ENCODE measurements at regions not wholly inside any gene's neighbourhood (a gene's known extent, or its start where the extent isn't known, plus 50 kb on each side); places are given as distances from the start of the nearest gene placed in this dataset.

GRCh38 chr10:47158116-47159071 lies 141.6 kb upstream of the GDF10 start:
- DNase-seq, result no peak
- H3K9me3 ChIP-seq (ENCODE audit: control extremely low read depth in 1 of 3, control insufficient read depth in 2 of 3, insufficient read depth in 1 of 3, low read length in 2 of 3), result peaks cover 3 to 5% (median 4%) of the 10 kb centered on the region in 3 donors
- no peaks in the 10 kb centered on the region for H3K79me2 ChIP-seq (ENCODE audit: control insufficient read depth, insufficient read depth, low read length)
- Mint-ChIP-seq H3K9me3 (ENCODE audit: insufficient read depth) (peaks cover 9% of the 10 kb centered on the region), H3K27ac (no peak overlapping the region), H3K4me1 (no peaks in the 10 kb centered on the region), H3K4me3 (no peak overlapping the region), H3K27me3 (peaks cover 31% of the 10 kb centered on the region)
- no peak overlapping the region for H2AFZ ChIP-seq (ENCODE audit: insufficient read depth, low read depth, low read length, poor library complexity, severe bottlenecking)
- no peak for ATAC-seq (ENCODE audit: low read depth)
- H3K27me3 ChIP-seq (replicated peaks in 1 of 4; ENCODE audit: control extremely low read depth in 1 of 4, control insufficient read depth in 3 of 4, insufficient read depth in 4 of 4, low read length in 3 of 4), result no peaks in the 10 kb centered on the region
- WGBS (ENCODE audit: insufficient coverage), result 96% methylated on average over 8 of the region's 10 CpGs
- no peaks in the 10 kb centered on the region for H3K36me3 ChIP-seq (replicated peaks in 1 of 2; ENCODE audit: control extremely low read depth in 1 of 2, control insufficient read depth in 1 of 2, extremely low read depth in 1 of 2, insufficient read depth in 2 of 2, low read length in 1 of 2)
- H4K20me1 ChIP-seq (ENCODE audit: control insufficient read depth, insufficient read depth, low read length, poor library complexity, severe bottlenecking), result no peaks in the 10 kb centered on the region
- H3K4me2 ChIP-seq (replicated peaks; ENCODE audit: low read depth, low read length, poor library complexity, severe bottlenecking), result no peak overlapping the region
- H3K4me1 ChIP-seq (ENCODE audit: control insufficient read depth in 2 of 2, insufficient read depth in 2 of 2, low read length in 2 of 2), result no peaks in the 10 kb centered on the region
- no peak overlapping the region for H3K27ac ChIP-seq (ENCODE audit: low read length in 2 of 2)
- ChIA-PET CTCF (no interaction called here), POLR2A (no interaction called here)
- TF ChIP-seq EZH2 (IDR thresholded peaks at IDR 0.05; ENCODE audit: borderline replicate concordance, insufficient read depth, low read depth, low read length, poor library complexity, severe bottlenecking) (no peak), CTCF (IDR thresholded peaks at IDR 0.05) (no peak)
- H3K9ac ChIP-seq (ENCODE audit: low read length), result no peak overlapping the region
- no peak overlapping the region for H3K4me3 ChIP-seq (ENCODE audit: control extremely low read depth in 1 of 5, extremely low read depth in 1 of 5, insufficient read depth in 1 of 5, low read depth in 2 of 5, low read length in 4 of 5)
- intact Hi-C loops (cut with micrococcal nuclease), result no loop called here
